Fibroblast of the aortic adventitia (primary cell): ENCODE measurements at regions not wholly inside any gene's neighbourhood (a gene's known extent, or its start where the extent isn't known, plus 50 kb on each side); places are given as distances from the start of the nearest gene placed in this dataset.

Experiments
- DNase-seq: peaks from one replicate; pipeline ENCODE4 v3.0.0-alpha.2; 2010; ENCODE audit warnings: low read depth
- H3K4me3 ChIP-seq: 2 replicates; pipeline ENCODE4 v1.5.1; 2011; ENCODE audit warnings: low read depth, mild to moderate bottlenecking, control low read depth, low read length, moderate library complexity
- TF ChIP-seq, protein P1 (sequence below): IDR thresholded peaks from 2 replicates; pipeline ENCODE4 v1.5.1; 2011; ENCODE audit warnings: mild to moderate bottlenecking, low read length, control low read depth, inconsistent platforms; ENCODE audit not compliant: insufficient read depth

DNA sequence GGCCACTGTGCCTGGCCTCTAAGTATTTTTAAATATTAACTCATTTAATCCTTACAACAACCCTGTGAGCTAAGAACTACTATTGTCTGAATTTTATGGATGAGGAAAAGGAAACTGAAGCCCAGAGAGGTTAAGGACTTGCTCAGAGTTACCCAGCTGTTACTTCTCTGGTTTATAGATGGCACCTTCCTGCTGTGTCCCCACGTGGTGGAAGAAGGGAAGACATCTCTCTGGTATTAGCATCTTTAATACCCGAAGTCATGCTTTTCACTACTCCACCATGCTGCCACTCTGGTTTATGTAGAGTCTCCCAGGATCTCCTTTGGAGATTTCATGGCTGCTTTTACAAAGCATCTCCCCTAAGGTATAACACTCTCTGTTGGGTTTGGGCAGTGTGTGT, 105.5 kb upstream of the MKLN1 start:
- no peak for DNase-seq

DNA sequence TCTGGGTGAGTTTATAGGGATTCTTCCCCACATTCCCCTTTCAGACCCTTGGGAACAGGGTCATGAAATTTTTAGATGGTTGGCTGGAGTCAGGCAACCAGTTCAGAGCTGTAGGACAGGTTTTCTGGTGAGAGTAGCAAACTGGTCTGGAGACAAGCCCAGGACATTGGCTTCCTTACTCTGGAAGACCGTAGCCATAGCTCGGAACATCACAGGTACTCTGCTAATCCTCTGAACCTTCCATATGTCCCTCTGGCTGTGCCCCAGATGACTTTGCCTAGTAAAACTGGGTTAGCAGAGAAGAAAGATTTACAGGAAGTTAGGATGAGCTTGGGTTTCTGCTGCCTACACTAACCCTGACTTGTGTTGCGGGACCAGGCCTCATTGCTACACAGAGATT, 104.5 kb upstream of the MKLN1 start:
- no peak for DNase-seq
- TF ChIP-seq, protein P1, sequence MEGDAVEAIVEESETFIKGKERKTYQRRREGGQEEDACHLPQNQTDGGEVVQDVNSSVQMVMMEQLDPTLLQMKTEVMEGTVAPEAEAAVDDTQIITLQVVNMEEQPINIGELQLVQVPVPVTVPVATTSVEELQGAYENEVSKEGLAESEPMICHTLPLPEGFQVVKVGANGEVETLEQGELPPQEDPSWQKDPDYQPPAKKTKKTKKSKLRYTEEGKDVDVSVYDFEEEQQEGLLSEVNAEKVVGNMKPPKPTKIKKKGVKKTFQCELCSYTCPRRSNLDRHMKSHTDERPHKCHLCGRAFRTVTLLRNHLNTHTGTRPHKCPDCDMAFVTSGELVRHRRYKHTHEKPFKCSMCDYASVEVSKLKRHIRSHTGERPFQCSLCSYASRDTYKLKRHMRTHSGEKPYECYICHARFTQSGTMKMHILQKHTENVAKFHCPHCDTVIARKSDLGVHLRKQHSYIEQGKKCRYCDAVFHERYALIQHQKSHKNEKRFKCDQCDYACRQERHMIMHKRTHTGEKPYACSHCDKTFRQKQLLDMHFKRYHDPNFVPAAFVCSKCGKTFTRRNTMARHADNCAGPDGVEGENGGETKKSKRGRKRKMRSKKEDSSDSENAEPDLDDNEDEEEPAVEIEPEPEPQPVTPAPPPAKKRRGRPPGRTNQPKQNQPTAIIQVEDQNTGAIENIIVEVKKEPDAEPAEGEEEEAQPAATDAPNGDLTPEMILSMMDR, result no peak

More for the DNA sequence above, 105.5 kb upstream of the MKLN1 start:
- TF ChIP-seq, protein P1, result no peak
- H3K4me3 ChIP-seq, result no peak overlapping the region

DNA sequence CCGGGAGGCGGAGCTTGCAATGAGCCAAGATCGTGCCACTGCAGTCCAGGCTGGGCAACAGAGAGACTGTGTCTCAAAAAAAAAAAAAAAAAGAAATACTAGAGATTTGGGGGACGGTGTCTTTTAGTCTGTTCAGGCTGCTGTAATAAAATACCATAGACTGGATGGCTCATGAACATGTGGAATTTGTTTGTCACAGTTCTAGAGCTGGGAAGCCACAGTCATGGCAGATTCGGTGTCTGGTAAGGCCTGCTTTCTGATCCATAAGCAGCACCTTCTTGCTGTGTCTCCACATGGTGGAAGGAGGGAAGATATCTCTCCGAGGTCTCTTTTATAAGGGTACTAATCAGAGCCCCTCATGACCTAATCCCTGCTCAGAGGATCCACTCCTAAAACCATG, 102.7 kb upstream of the MKLN1 start:
- no peak overlapping the region for H3K4me3 ChIP-seq
- DNase-seq, result no peak
- TF ChIP-seq, protein P1, result no peak

More for the DNA sequence above, 104.5 kb upstream of the MKLN1 start:
- no peak overlapping the region for H3K4me3 ChIP-seq

DNA sequence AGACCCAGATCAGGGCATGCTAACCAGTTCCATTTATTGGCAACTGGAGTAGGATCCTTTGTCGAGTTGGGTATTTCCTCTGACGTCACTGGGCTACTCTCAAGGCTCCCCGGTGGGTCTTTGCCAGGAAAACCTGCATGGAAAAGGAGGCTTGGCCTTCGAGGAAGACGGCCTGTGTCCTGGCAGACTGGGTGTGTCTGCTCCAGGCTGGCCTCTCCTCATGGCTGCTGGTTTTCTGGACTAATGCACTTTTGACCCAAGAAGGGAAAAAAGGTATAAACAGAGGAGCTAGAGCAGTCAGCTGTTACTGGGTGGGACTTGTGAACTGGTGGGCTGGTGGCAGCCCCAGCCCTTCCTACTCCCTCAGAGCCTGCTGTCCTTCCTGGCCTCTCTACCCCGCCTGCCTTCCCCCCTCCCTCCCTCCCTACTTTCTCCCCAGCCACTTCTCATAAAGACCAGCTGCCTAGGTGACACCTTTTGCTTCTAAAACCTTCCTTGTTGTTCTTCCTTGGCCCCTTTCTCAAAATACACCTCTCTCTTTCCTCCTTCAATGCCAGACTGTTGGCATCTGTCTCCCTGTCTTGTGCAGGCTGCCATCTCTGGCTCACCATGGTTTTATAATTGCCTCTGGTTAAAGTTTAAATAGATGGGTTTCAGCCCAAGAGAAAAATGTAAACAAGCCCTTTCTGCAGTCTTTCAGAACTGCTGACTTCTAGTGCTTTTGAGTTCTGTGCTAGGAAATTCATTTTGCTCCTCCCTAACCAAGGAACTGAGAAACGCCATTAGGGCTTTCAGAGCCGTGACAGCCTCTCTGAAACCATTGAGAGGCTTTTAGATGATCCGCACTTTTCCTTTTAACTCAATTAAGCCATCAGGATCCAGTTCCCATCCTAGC, 101.8 kb upstream of the MKLN1 start:
- peak; percentile 92 for DNase-seq
- no peak overlapping the region for H3K4me3 ChIP-seq
- TF ChIP-seq, protein P1, result no peak

DNA sequence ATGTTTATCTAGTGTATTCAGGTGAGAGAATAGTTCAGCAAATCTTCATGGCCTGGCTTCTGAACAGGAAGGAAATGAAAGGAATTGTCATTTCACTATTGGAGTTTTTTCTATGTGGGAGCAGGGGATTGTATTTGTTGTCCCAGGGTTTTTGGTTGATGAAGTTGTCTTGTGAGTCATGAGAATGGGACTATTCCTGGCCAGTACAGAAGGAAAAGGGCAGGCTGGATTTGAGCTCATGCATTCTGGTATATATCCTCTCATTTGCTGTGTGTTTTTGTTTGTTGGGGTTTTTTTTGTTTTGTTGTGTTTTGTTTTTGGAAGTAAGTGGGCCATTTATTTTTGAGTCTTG, 101.2 kb upstream of the MKLN1 start:
- no peak for DNase-seq
- no peak overlapping the region for H3K4me3 ChIP-seq
- TF ChIP-seq, protein P1, result no peak

DNA sequence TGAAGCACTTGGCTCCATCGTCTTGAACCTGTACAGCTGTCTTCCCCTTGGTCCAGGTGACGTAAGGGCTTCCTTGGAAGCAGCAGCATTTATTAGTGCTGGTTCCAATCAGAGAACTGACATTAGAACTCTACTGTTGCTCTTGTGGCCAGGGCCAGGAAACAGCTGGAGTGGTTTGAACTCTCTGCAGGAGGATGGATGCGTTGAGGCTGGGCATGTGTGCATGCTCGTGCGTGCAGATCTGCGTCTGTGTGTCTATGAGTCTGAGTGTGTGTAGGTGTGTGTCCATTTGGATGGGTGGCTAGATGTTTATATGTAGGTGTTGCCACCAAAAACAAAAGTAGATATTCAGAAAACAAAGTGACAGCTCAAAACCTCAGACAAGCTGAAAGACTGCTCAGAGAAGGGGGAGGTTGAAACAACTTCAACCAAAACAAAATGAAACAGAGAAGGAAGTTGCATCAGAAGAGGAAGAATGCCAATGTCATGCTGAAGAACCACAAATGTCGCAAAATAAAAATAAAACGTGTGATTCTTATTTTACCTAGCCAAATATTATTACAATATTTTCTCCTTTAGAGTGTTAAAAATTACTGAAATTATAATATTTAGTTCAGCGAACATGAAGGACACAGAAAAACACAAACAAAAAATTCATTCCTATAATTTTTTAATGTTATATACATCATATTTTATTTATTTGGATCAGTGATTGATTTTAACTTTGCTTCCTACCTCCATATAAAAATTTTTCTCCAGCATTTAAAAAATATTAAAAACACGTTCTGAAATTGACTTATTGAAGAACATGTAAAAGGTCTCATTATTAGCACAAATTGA, 96.1 kb upstream of the MKLN1 start:
- no peak overlapping the region for H3K4me3 ChIP-seq
- TF ChIP-seq, protein P1, result no peak

More for the DNA sequence above, 96.1 kb upstream of the MKLN1 start:
- peak; percentile 71 for DNase-seq
